T-helper 1 cell (primary cell): ENCODE measurements at regions not wholly inside any gene's neighbourhood (a gene's known extent, or its start where the extent isn't known, plus 50 kb on each side); places are given as distances from the start of the nearest gene placed in this dataset.

Source experiments
- DNase-seq, 5 donors: peaks; one replicate each; pipeline ENCODE4 v3.0.0-alpha.2; 2012 to 2020

DNA sequence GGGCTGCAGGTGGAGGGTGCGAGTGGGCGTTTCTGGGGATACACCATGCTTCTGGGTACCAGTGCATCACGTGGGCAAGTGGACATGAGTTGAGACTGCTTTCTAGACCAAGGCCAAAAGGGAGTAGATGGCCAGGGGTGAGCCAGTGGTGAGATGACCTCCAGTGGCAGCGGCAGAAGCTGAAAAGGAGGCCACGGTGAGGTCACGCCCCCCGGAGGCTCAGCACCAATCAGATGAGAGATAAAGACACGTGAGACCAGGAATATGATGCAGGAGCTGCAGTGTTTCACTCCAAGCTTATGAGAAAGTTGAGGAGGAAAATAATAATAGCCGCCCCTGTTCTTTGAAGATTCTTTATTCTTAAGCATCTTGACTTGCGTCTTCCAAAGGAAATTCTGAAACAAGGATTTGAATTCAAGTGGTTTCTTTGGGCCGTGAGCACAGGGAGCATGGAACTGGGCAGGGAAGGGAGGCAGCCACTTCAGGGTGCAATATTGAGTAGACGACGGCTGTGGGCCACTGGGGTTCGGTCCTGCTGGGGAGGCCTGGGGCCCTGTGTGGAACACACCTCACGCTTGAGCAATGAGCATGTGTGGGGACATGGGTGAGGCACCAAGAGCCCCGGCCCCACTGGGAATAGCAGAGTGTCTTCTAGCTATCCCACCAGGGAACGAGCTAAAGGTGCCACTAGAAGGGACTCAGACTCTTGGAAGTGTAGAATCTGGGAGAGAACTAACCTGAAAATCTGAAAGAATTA is 156.7 kb upstream of the LRFN2 start:
- no peak for DNase-seq

DNA sequence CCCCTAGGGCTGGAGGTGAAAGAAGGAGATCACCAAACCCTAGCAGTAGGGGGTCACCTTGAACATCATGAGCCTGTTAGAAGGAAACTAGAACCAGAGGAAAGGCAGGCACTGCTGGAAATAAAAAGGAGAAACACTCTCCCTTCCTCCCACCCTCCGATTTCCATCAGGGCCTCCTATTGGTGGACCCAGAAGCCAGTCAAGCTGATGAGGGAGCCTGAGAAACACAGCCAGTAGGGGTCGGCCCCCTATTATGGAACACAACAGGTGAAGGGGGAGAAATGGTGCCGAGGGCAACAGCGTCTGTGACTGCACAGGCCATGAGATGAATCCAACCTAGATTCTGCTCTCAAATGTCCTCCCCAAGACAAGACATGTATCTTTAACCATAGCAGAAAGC is 156.1 kb upstream of the LRFN2 start:
- DNase-seq: no peak

DNA sequence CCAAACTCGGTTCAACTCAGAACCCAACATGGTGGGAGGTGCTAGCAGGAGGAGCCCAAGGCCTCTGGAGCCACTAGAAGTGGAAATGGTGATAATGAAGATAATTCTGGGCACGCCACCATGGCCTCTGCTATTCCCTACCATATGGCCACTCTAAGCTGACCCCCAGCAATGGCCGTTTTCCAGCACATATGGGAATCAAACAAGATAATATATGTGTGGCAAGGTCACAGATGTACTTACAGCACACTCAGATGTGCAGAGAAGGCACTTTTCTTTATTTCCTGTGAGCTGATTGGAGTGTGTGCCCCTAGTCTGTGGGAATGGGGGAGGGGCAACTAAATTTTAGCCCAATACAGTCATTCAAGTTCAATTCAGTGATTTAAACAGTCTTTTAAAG is 153.4 kb upstream of the LRFN2 start:
- no peak for DNase-seq

GRCh38 chr6:40738551-40739193 is 151.5 kb upstream of the LRFN2 start:
- no peak for DNase-seq

GRCh38 chr6:40735521-40735920 is 148.4 kb upstream of the LRFN2 start:
- no peak for DNase-seq

DNA sequence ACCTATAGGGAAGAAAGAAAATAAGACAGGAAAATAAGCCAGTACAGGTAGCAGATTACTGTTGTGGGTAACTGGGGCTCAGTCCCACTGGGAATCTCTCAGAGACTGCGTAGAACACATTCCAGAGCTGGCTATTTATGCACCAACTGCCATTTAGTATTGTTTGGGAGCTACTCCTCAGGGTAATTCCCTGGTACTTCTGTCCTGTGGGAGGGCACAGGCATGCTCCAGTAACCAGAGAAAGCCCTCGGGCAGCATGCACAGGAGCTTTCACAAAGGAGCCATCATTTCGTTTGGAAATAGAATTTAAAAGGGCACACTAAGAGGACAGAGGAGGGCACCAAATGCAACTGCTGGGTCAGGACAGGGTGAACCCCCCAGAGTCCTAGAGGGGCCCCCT is 148.0 kb upstream of the LRFN2 start:
- DNase-seq: no peak

DNA sequence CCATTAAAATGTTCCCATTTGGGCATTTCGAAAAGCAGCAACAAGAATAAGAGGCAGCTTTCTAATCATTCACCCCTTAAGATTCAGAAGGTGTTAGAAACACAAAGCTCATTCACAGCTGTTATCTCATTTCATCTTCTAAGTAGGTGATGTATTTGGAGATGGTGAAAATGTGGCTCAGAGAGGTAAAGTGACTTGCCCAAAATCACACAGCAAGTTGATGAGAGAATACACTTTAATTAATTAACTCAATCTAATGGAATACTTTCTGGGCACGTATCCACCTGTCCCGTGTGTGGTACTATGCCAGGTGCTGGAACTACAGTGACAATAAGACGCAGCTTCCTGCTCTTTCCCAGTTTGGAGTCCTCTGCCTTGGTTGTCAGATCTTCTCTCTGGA is 147.4 kb upstream of the LRFN2 start:
- DNase-seq: no peak

GRCh38 chr6:40733770-40734396 is 146.7 kb upstream of the LRFN2 start:
- no peak for DNase-seq

GRCh38 chr6:40733290-40733689 is 146.1 kb upstream of the LRFN2 start:
- no peak for DNase-seq

GRCh38 chr6:40732878-40733277 is 145.7 kb upstream of the LRFN2 start:
- DNase-seq: no peak

DNA sequence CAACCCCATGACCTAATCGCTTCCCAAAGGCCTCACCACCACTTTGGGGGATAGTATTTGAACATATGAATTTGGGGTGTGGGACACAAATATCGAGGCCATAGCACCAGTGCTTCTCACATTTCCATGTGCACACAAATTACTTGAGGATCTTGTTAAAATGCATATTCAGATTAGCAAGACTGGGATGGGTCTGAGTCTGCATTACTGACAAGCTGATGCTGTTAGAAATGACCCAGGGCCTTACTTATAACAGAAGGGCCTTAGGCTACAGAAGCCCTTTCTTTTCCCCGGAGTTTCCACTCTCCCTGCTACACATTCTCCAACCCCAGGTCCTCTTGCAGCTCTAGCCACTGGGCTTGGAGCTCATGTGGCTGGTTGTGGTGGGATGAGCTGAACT is 141.5 kb upstream of the LRFN2 start:
- DNase-seq: no peak

DNA sequence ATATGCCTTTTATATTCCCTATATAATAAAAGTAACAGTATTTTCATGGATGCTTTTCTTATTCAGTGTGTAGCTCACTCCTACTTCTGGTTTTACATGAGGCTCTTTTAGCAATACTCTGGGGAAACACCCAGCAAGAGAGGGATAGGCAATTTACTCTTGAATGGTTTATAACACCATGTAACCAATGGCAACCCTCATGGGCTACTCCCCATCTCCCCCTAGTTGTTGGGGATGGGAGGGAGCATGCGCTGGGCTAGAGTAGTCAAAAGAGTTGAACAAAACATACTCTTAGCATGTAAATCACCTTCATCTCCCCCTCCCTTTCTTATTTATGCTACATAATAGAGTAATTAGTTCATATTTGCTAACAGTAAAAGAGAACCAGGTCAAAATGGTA is 140.1 kb upstream of the LRFN2 start:
- DNase-seq: no peak

DNA sequence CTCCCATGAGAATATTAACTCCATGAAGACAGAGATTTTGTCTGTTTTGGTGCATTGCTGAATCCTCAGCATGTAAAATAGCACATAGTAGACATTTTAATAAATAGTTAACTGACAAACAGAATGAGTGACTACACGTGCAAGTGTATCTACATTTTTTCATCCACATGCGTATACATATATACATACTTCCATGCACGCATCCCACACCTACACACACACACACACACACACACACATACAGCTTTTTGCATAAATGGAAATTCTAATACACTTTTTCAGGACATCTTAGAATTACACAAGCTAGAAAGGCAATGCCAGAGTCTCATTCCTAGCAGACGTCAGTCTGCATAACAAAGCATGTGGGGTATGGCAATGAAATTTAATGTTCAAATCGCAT is 139.7 kb upstream of the LRFN2 start:
- no peak for DNase-seq

DNA sequence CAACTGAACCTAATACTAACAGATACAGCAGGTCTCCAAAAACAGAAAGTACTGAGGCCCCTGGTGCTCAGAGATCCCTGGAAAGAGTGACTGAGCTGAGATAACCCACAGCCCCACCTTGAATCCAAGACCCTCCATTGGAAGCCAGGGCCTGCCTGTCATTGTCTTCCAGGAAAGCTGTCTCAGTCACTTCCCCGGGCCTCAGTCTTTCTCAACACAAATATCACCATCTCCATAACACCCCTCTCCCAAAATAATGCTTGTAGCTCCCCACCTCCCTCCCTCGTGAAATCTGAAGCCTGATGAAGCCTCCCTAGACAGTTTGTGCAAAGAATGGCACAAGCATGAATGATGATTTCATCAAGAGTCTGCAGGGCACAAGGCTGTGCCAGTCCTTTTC is 138.2 kb upstream of the LRFN2 start:
- no peak for DNase-seq

DNA sequence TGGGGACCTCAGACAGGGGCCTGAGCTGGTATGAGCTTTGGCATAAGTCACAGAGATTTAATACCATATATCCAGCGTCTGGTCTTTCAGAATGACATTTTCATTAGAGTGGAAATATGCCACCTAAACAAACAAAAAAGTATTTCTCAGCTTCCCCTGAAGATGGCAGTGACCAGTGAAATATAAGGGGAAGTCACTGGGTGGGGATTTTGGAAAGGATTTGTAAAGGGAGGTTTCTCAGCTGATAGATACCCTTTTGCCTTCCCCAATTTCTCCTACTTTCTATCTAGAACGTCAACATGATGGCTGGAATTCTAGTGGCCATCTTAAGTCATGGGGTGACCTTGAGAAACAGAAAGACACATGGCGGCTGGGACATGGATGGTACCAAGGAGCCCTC is 137.7 kb upstream of the LRFN2 start:
- DNase-seq: no peak

DNA sequence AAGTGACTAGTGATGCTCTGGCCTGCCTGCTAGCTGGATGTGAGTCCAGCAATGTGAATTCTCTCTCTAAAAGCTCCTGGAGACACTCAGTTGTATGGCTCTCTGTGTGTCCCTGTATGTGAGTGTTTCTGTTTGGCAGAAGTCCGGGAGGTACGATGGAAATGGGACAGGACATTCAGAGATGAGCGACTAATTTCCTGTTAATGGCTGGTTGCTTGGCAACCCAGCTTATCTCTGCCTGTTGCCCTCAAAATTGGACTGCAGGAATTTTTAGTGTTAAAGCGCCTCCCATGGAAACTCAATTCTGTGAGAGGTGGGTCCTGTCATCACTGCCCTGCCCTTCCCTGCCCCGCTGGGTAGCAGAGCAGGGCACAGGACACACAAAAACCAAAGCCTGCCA is 136.8 kb upstream of the LRFN2 start:
- DNase-seq: no peak

GRCh38 chr6:40722553-40723258 is 135.5 kb upstream of the LRFN2 start:
- no peak for DNase-seq

GRCh38 chr6:40722091-40722490 is 134.9 kb upstream of the LRFN2 start:
- DNase-seq: no peak

DNA sequence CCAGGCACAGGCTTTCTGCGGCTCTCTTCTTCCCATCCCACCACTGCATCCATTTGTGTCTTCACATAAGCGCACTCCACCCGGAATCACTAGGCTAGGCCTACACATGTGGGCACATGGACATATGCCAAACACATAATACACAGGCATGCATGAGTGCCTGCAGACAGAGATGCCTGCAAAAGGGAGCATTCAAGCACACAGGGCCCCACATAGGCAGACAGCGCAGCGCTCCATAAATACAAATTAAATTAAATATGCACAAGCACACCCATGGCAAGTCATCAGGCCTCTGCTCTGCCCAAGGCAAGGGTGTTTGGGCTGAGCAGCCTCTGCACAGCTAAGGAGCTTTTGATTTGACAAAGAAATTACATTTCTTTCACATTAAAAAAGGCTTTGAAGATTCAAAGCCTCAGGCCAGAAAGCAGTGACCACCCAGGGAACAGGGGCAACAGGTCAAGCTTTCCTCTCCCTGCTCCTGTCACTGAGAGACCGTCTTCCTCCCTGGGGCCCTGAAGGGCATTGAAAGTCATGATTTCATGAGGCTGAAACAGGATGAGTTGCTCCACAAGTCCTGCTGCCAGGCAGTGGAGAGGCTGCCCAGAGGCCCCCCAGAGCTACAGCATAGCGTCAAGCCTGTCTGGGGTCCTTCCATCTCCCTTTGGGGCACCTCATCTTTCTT is 134.2 kb upstream of the LRFN2 start:
- DNase-seq: no peak

- no peak for DNase-seq
Observed at GRCh38 chr6:40720375-40720748, 133.2 kb upstream of the LRFN2 start.

DNA sequence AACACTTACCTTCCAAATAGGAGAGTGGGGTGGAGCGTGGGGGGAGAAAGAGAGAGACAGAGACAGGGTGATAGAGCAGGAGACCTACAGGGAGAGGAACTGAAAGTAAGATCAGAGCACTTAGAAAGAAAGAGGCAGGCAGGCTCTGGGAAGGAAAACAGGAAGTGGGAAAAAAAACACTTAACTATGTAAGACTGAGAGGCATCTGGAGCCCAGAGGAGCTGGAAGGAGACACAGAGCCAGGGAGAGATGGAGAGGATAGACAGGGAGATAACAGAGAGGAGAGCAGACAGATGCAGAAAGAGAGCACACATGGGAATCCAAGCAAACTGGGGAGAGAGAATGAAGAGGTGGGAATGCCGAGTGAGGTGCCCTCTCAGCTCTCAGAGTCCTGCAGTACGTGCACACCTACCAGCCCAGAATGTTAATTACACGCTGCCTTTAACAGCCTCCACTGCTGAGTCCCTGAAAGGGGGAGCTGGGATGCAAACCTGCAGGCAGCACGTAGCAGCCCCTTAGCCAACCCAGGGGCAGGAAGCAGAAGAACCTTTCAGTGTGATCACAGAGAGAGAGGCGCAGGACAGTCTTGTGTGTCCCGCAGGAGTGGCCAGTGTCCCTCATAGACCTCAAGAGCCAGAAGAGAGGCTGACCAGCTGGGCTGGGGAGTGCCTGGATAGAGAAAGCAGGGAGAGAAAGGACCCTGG is 132.7 kb upstream of the LRFN2 start:
- no peak for DNase-seq

- DNase-seq: no peak
Observed at GRCh38 chr6:40718401-40718800, 131.2 kb upstream of the LRFN2 start.
